ENCODE measurements at regions not wholly inside any gene's neighbourhood (a gene's known extent, or its start where the extent isn't known, plus 50 kb on each side); places are given as distances from the start of the nearest gene placed in this dataset.
A peak's percentile ranks its signal among the peaks of the same experiment; 100 is the strongest.

- DNase-seq = no peak
Observed at GRCh38 chr14:82190742-82191141, 657.1 kb upstream of the SEL1L start.

GRCh38 chr14:82192387-82192786 lies 658.7 kb upstream of the SEL1L start:
- no peak for DNase-seq

- no peak for DNase-seq
Observed at GRCh38 chr14:82223276-82223675, 689.6 kb upstream of the SEL1L start.

- DNase-seq = no peak
Observed at GRCh38 chr14:82224610-82225009, 691.0 kb upstream of the SEL1L start.

- DNase-seq = no peak
Observed at GRCh38 chr14:82230748-82231147, 697.1 kb upstream of the SEL1L start.

GRCh38 chr14:82238649-82239048 lies 705.0 kb upstream of the SEL1L start:
- no peak for DNase-seq

- DNase-seq = no peak
Observed at GRCh38 chr14:82239223-82239622, 705.6 kb upstream of the SEL1L start.

- DNase-seq = no peak
Observed at GRCh38 chr14:82244791-82245190, 711.1 kb upstream of the SEL1L start.

GRCh38 chr14:82251494-82251893 lies 717.8 kb upstream of the SEL1L start:
- no peak for DNase-seq

GRCh38 chr14:82270286-82270685 lies 736.6 kb upstream of the SEL1L start:
- DNase-seq = no peak

- no peak for DNase-seq
Observed at GRCh38 chr14:82298811-82299210, 765.2 kb upstream of the SEL1L start.

GRCh38 chr14:82309199-82309598 lies 775.5 kb upstream of the SEL1L start:
- no peak for DNase-seq

GRCh38 chr14:82313889-82314288 lies 780.2 kb upstream of the SEL1L start:
- peak; percentile 9 for DNase-seq

- no peak for DNase-seq
Observed at GRCh38 chr14:82328442-82328841, 794.8 kb upstream of the SEL1L start.

- no peak for DNase-seq
Observed at GRCh38 chr14:82341261-82341810, 807.7 kb upstream of the SEL1L start.

- no peak for DNase-seq
Observed at GRCh38 chr14:82342596-82342995, 808.9 kb upstream of the SEL1L start.

- DNase-seq = no peak
Observed at GRCh38 chr14:82345184-82345583, 811.5 kb upstream of the SEL1L start.

- no peak for DNase-seq
Observed at GRCh38 chr14:82354126-82354525, 820.5 kb upstream of the SEL1L start.

- DNase-seq = no peak
Observed at GRCh38 chr14:82359201-82359600, 825.5 kb upstream of the SEL1L start.

GRCh38 chr14:82362452-82362851 lies 828.8 kb upstream of the SEL1L start:
- DNase-seq = no peak

- no peak for DNase-seq
Observed at GRCh38 chr14:82365471-82365870, 831.8 kb upstream of the SEL1L start.

GRCh38 chr14:82366803-82367202 lies 833.1 kb upstream of the SEL1L start:
- no peak for DNase-seq

GRCh38 chr14:82379291-82379690 lies 845.6 kb upstream of the SEL1L start:
- DNase-seq = no peak

GRCh38 chr14:82385048-82385447 lies 851.4 kb upstream of the SEL1L start:
- no peak for DNase-seq

- no peak for DNase-seq
Observed at GRCh38 chr14:82387699-82388098, 854.0 kb upstream of the SEL1L start.

GRCh38 chr14:82388488-82388887 lies 854.8 kb upstream of the SEL1L start:
- DNase-seq = no peak
